ENCODE measurements at regions not wholly inside any gene's neighbourhood (a gene's known extent, or its start where the extent isn't known, plus 50 kb on each side); places are given as distances from the start of the nearest gene placed in this dataset.

DNA sequence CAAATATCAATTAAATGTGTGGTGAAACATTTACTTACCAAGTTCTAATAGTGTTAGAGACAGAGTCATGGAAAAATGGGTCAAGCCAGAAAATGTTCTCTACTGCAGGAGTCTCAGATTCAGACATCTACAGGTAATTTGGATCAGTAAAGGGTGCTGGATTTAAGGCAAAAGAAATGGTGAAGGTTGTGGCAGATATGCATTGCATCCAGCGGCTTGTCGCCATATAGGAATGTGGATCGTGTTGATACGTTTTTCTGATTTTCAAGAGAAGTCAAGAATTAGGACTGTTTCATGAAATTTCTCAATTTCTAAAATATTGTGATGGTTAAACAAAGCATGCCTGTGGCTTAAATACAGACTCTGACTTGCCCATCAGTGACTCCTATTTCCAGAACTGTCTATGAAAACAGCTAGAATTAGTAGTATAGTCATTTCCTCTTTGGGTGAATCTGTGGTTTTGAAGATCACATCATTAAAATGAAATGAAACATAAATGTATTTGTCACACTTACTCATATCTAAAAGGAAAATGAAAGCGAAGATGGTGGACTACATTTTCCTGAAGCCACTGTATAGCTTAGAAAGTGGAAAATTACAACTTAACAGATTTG lies 110.1 kb upstream of the VEGFC start:
- peak; percentile 17 for DNase-seq (ENCODE audit: low spot score)

DNA sequence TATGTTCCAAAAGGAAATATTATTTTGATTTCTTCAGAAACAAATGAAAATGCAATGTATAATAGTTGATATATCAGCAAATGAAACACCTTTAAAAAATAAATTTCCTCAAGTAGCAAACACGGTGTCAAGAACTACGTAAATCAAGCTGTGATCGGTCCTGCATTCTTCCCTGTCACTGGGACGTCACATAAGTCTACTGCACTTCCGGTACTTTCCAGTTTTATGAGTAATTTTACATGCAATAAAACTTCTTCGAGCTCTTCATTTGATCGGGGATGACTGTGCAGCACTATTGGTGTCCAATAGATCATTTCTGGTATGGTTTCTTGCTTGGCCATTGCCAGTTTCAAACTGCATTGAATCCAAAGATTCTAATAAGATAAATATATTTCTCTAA lies 114.0 kb upstream of the VEGFC start:
- no peak for DNase-seq (ENCODE audit: low spot score)

DNA sequence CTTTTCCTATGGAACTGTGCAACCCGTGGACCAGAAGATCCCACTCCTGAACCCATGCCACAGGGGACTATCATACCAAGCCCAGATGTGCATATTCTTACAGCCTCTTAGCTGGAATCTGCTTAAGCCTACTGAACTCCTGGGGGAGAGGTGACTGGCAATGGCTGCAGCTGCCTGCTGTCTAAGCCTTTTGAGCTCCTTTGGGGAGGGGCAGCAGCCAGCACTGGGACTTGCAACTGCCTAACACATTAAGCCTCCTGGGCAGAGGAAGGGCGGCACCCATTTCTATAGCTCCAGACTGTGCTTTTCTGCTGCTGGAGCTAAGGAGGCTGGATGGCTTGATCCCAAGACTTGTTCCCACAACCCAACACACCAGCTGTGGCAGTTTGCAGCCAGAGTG lies 117.9 kb upstream of the VEGFC start:
- no peak for DNase-seq (ENCODE audit: low spot score)

DNA sequence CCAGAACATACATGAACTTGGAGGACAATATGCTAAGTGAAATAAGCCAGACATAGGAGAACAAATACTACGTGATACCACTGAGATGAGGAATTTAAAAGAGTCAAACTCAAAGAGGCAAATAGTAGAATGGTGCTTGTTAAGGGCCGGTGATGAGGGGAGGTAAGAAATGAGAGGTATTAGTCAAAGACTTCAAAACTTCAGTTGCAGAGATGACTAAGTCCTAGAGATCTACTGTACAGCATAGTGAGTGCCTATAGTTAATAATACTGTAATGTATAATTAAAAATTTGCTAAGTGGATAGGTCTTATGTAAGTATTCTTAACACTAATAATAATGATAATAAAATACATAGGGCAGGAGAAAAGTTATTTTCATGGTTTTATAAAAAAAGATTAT lies 126.9 kb upstream of the VEGFC start:
- DNase-seq (ENCODE audit: low spot score) = no peak

GRCh38 chr4:176920694-176921093 lies 128.0 kb upstream of the VEGFC start:
- no peak for DNase-seq (ENCODE audit: low spot score)

DNA sequence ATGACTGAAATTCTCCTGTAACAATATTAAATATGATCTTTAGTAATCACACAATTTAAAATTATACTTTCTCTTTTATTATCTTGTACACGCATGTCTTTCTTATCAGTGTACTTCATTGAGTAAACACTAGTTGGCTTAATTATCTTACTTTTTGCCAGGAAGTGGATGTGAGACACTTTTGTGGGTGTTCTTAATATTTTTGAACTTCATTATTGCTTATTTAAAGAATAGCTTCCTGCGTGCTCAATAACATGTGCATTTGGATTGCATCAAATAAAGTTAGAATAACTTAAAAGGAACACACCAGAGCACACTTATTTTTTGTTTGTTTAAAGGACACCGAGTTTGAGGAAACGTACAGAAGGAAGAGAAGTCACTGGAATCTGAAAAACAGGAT lies 128.5 kb upstream of the VEGFC start:
- no peak for DNase-seq (ENCODE audit: low spot score)

DNA sequence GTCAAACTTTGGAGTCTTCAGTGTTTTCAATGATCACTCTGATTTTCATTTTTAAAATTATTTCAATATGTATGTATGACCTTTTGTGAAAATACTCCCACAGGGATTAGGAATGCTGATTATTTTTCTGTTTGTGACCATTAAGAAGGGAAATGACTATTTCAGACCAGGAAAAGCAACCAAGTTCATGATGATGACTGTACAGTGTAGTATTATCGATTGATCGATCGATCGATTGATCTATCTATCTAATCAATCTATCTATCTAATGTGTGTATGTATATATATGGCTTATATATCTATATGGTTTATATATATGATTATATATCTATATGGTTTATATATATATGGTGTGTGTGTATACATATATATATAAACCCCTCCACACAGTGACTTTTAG lies 131.5 kb upstream of the VEGFC start:
- DNase-seq (ENCODE audit: low spot score) = no peak

GRCh38 chr4:176925962-176926361 lies 133.2 kb upstream of the VEGFC start:
- no peak for DNase-seq (ENCODE audit: low spot score)

DNA sequence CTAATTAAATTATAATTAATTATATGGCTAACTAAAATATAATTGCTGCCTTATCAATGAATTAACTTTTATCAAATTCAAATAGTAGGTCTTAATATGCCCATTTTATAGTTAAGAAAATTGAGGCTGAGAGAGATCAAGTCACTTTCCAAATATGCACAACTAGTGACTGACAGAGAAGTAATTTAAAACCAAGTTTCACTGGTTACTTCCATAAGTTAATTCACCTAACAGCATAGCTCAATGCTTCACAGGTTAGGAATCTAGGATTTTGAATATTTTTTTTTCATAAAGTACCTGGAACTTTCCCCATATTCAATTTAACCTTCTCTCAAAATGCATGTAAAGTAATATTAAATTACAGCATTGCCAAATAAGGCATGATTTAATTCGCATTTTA lies 134.4 kb upstream of the VEGFC start:
- DNase-seq (ENCODE audit: low spot score) = no peak

- no peak for DNase-seq (ENCODE audit: low spot score)
These were observed 134.9 kb upstream of the VEGFC start for GRCh38 chr4:176927664-176928063.

GRCh38 chr4:176939445-176939844 lies 146.7 kb upstream of the VEGFC start:
- DNase-seq (ENCODE audit: low spot score) = no peak

GRCh38 chr4:176945334-176945733 lies 152.6 kb upstream of the VEGFC start:
- DNase-seq (ENCODE audit: low spot score) = no peak

DNA sequence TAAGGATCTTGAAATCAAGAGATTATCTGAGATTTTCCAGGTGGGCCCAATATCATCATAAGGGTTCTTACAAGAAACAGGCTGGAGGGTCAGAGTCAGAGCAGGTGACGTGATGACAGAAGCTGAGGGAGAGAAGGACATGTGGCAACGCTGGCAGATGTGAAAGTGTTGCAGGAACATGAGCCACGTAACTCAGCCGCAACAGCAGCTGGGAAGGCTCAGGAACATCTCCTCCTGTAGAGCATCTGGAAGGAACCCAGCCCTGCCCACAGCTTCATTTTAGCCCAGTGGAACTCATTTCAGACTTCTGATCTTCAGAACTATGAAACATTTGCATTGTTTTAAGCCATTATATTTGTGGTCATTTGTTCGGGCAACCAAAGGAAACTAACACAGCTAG lies 156.3 kb upstream of the VEGFC start:
- no peak for DNase-seq (ENCODE audit: low spot score)

GRCh38 chr4:176953021-176953420 lies 160.3 kb upstream of the VEGFC start:
- no peak for DNase-seq (ENCODE audit: low spot score)

- no peak for DNase-seq (ENCODE audit: low spot score)
These were observed 164.8 kb upstream of the VEGFC start for GRCh38 chr4:176957353-176958118.

GRCh38 chr4:176959980-176960379 lies 167.3 kb upstream of the VEGFC start:
- DNase-seq (ENCODE audit: low spot score) = no peak

- no peak for DNase-seq (ENCODE audit: low spot score)
These were observed 170.4 kb upstream of the VEGFC start for GRCh38 chr4:176963121-176963520.

DNA sequence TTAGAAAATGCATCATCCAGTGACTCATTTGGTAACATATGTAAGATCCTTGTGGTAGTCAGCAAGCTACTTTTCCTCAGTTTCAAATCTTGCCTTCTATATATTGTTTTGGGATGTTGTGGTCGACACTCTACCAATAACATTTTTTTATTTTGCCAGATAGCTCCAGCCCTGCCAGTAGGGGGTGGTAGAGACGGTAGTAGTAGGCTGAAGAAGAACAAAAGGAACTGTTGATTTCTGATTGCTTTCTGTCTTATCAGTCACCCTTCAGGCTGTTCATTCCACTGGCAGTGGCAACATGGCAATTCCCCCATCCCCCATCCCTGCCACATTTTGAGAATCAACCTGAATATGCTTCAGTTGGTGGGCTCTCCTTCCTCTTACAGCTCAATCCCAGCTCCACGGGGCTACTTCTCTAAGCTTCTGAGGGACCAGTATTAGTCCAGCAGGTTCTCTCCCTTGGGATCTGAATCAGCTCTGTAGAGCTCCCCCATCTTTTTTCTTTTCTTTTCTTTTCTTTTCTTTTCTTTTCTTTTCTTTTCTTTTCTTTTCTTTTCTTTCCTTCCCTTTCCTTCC lies 171.5 kb upstream of the VEGFC start:
- DNase-seq (ENCODE audit: low spot score) = peak; percentile 13

- no peak for DNase-seq (ENCODE audit: low spot score)
These were observed 174.9 kb upstream of the VEGFC start for GRCh38 chr4:176967586-176967985.

- no peak for DNase-seq (ENCODE audit: low spot score)
These were observed 175.4 kb upstream of the VEGFC start for GRCh38 chr4:176968094-176968493.

DNA sequence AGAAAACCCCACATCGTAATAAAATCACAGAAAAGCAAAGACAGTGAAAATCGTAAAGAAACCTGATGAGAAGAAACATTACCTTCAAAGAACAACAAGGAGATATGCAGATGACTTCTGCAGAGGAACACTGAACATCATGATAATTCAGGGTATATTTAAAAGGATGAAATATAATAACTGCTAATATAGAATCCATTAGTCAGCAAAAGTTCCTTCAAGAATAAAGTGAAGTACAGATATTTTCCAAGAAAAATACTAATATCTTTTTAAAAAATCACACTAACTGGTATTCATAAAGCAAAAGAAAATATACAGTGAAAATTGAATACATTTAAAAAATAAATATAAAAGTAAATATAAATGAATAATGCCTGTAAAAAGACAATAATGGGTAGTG lies 176.3 kb upstream of the VEGFC start:
- DNase-seq (ENCODE audit: low spot score) = no peak

- no peak for DNase-seq (ENCODE audit: low spot score)
These were observed 178.1 kb upstream of the VEGFC start for GRCh38 chr4:176970853-176971252.

DNA sequence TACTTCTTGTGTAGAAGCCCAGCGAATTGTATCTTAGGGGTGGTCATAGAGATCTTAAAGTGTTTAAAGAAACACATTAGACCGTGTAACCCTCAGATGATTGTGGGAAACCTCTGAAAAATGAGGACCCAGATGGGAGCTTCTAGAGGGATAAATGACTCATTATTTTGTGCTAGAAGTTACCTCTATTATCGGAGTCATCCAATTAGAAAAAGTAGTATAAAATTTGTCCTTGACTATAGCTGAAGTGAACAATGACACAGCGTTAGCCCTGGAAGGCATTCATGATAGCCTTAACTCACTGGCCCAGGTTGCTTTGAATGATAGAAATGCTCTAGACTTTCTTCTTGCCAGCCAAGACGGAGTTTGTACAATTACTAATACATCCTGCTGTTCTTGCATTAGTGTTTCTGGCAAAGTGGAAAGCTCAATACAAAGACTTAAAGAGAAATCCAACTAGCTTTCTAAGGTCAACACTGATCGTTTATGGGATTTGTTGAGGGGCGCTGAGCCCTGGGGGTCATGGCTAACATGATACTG lies 178.9 kb upstream of the VEGFC start:
- no peak for DNase-seq (ENCODE audit: low spot score)

Measured in H4 (cell line).